ENCODE measurements at regions not wholly inside any gene's neighbourhood (a gene's known extent, or its start where the extent isn't known, plus 50 kb on each side); places are given as distances from the start of the nearest gene placed in this dataset.

DNA sequence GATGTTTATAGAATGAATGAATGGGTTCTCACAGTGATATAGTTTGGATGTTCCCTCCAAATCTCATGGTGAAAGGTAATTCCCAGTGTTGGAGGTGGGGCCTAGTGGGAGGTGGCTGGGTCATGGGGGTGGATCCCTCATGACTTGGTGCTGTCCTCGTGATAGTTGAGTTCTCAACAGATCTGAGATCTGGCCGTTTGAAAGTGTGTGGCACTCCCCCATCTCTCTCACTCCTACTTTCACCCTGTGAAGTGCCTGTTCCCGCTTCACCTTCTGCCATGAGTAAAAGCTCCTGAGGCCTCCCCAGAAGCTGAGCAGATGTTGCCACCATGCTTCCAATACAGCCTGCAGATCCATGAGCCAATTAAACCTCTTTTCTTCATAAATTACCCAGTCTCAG, 170.8 kb upstream of the LINGO1 start:
- TF ChIP-seq, protein P1, sequence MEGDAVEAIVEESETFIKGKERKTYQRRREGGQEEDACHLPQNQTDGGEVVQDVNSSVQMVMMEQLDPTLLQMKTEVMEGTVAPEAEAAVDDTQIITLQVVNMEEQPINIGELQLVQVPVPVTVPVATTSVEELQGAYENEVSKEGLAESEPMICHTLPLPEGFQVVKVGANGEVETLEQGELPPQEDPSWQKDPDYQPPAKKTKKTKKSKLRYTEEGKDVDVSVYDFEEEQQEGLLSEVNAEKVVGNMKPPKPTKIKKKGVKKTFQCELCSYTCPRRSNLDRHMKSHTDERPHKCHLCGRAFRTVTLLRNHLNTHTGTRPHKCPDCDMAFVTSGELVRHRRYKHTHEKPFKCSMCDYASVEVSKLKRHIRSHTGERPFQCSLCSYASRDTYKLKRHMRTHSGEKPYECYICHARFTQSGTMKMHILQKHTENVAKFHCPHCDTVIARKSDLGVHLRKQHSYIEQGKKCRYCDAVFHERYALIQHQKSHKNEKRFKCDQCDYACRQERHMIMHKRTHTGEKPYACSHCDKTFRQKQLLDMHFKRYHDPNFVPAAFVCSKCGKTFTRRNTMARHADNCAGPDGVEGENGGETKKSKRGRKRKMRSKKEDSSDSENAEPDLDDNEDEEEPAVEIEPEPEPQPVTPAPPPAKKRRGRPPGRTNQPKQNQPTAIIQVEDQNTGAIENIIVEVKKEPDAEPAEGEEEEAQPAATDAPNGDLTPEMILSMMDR (IDR thresholded peaks at IDR 0.05), result no peak
- no peak for TF ChIP-seq POLR2A (IDR thresholded peaks at IDR 0.05)

All from esophagus squamous epithelium (tissue), 4 donors.